A549 (cell line): ENCODE measurements at regions not wholly inside any gene's neighbourhood (a gene's known extent, or its start where the extent isn't known, plus 50 kb on each side); places are given as distances from the start of the nearest gene placed in this dataset.

Experiments
- ATAC-seq, 2 experiments: fragments of 200-7000 bp in 1 of 2; fragments of >200 bp in 1 of 2; cut with Nextera tagmentation in 1 of 2; cut with Tn5 transposase in 1 of 2; 3 replicates each; pipeline versions ENCODE4 v1.8.0 to v1.9.1; 2018 to 2020; ENCODE audit warnings: mild to moderate bottlenecking in 1 of 2, moderate library complexity in 1 of 2
- CTCF ChIA-PET: fragments of 300-600 bp; sonication (Branson Sonifier 250); formaldehyde crosslinking; extraction: SDS; loops from one replicate; lab custom pipeline; 2021; ENCODE audit warnings: antibody characterized with exemption, inconsistent platforms; lab: Yijun Ruan, JAX
- POLR2A ChIA-PET: fragments of 350-600 bp; formaldehyde crosslinking; extraction: SDS; loops from one replicate; lab custom pipeline; 2021; ENCODE audit warnings: antibody characterized with exemption, inconsistent platforms; lab: Yijun Ruan, JAX
- DNase-seq, 2 experiments: peaks; one replicate each; pipeline versions ENCODE4 v3.0.0 to v3.0.0-alpha.2; 2011 to 2016; ENCODE audit warnings: low read depth in 1 of 2, low spot score in 1 of 2
- FAIRE-seq: peaks from 2 replicates; lab custom pipeline; 2011; peaks lifted over from hg19 to GRCh38; lab: Jason Lieb, UNC
- H3K27ac ChIP-seq, 2 experiments: fragments of >200 bp; sonication (Bioruptor Twin); formaldehyde crosslinking; 3 replicates each; pipeline ENCODE4 v1.5.1; 2016 to 2017
- H3K4me1 ChIP-seq: fragments of >200 bp; sonication (Bioruptor Twin); formaldehyde crosslinking; 3 replicates; pipeline ENCODE4 v1.6.1; 2016
- H3K4me2 ChIP-seq: fragments of >200 bp; sonication (Bioruptor Twin); formaldehyde crosslinking; 3 replicates; pipeline ENCODE4 v1.6.1; 2016
- H3K4me3 ChIP-seq: fragments of >200 bp; sonication (Bioruptor Twin); formaldehyde crosslinking; 3 replicates; pipeline ENCODE4 v1.5.1; 2016
- H3K9me3 ChIP-seq: fragments of >200 bp; sonication (Bioruptor Twin); formaldehyde crosslinking; 3 replicates; pipeline ENCODE4 v1.6.1; 2016
- BHLHE40 ChIP-seq: IDR thresholded peaks from 2 replicates; pipeline ENCODE4 v1.6.1; 2012; ENCODE audit warnings: low read depth, low read length, inconsistent platforms
- CEBPB ChIP-seq, 2 experiments: fragments of >200 bp in 1 of 2; sonication (Bioruptor Twin) in 1 of 2; formaldehyde crosslinking in 1 of 2; IDR thresholded peaks; 2 replicates each; pipeline ENCODE4 v1.6.1; 2012 to 2016
- CHD2 ChIP-seq: fragments of 150-350 bp; IDR thresholded peaks from 2 replicates; pipeline ENCODE4 v1.6.1; 2014; ENCODE audit warnings: low read length; ENCODE audit not compliant: partially characterized antibody
- CTCF ChIP-seq: fragments of >200 bp; sonication (Bioruptor Twin); formaldehyde crosslinking; IDR thresholded peaks from 3 replicates; pipeline ENCODE4 v1.5.1; 2016
- EHF ChIP-seq: fragments of 250-450 bp; sonication (Bioruptor Pico); IDR thresholded peaks from 2 replicates; pipeline ENCODE4 v1.5.0; 2020; ENCODE audit warnings: mild to moderate bottlenecking
- ESRRA ChIP-seq: fragments of 150-350 bp; IDR thresholded peaks from 2 replicates; pipeline ENCODE4 v1.6.1; 2014; ENCODE audit warnings: mild to moderate bottlenecking, low read length, borderline replicate concordance
- FOSB ChIP-seq: fragments of 250-450 bp; sonication (Bioruptor Pico); IDR thresholded peaks from 2 replicates; pipeline ENCODE4 v1.5.0; 2020; ENCODE audit warnings: mild to moderate bottlenecking, moderate library complexity
- JUN ChIP-seq, 2 experiments: fragments of >200 bp; sonication (Bioruptor Twin); formaldehyde crosslinking; IDR thresholded peaks; 2 replicates in 1 of 2; 3 replicates in 1 of 2; pipeline ENCODE4 v1.6.1; 2016 to 2017
- JUNB ChIP-seq: fragments of >200 bp; sonication (Bioruptor Twin); formaldehyde crosslinking; IDR thresholded peaks from 2 replicates; pipeline ENCODE4 v1.6.1; 2016
- MAZ ChIP-seq: fragments of 150-350 bp; IDR thresholded peaks from 2 replicates; pipeline ENCODE4 v1.6.1; 2014; ENCODE audit warnings: antibody characterized with exemption, low read depth, low read length, borderline replicate concordance
- NFE2L2 ChIP-seq: fragments of 150-350 bp; conservative IDR thresholded peaks from 2 replicates; pipeline ENCODE4 v1.6.1; 2014; ENCODE audit warnings: low read length
- PHF8 ChIP-seq: fragments of 200-600 bp; sonication (generic); IDR thresholded peaks from 2 replicates; pipeline ENCODE4 v1.6.1; 2016; ENCODE audit warnings: low read depth, mild to moderate bottlenecking, antibody characterized with exemption, moderate library complexity, borderline replicate concordance
- RAD21 ChIP-seq, 2 experiments: fragments of >200 bp in 1 of 2; sonication (Bioruptor Twin) in 1 of 2; formaldehyde crosslinking in 1 of 2; IDR thresholded peaks in 1 of 2; conservative IDR thresholded peaks in 1 of 2; 2 replicates in 1 of 2; 3 replicates in 1 of 2; pipeline ENCODE4 v1.6.1; 2012 to 2018; ENCODE audit warnings: inconsistent platforms in 1 of 2
- RCOR1 ChIP-seq: fragments of 150-350 bp; IDR thresholded peaks from 2 replicates; pipeline ENCODE4 v1.6.1; 2014; ENCODE audit warnings: antibody characterized with exemption, low read length, low read depth
- REST ChIP-seq: fragments of 200-600 bp; sonication (generic); IDR thresholded peaks from 2 replicates; pipeline ENCODE4 v1.6.1; 2016; ENCODE audit warnings: antibody characterized with exemption, mild to moderate bottlenecking, moderate library complexity
- RFX5 ChIP-seq: fragments of 450-650 bp; IDR thresholded peaks from 2 replicates; pipeline ENCODE4 v1.7.1; 2014; ENCODE audit warnings: antibody characterized with exemption, mild to moderate bottlenecking, moderate library complexity
- RNF2 ChIP-seq: fragments of 200-600 bp; sonication (generic); IDR thresholded peaks from 2 replicates; pipeline ENCODE4 v1.6.1; 2016; ENCODE audit warnings: low read depth, mild to moderate bottlenecking, antibody characterized with exemption, moderate library complexity, borderline replicate concordance
- SREBF2 ChIP-seq: fragments of 450-650 bp; IDR thresholded peaks from 2 replicates; pipeline ENCODE4 v1.6.1; 2014; ENCODE audit warnings: mild to moderate bottlenecking, moderate library complexity
- USF2 ChIP-seq: fragments of 450-650 bp; IDR thresholded peaks from 2 replicates; pipeline ENCODE4 v1.6.1; 2014; ENCODE audit warnings: antibody characterized with exemption
- ZFP36 ChIP-seq: fragments of 450-650 bp; IDR thresholded peaks from 2 replicates; pipeline ENCODE4 v1.6.1; 2014; ENCODE audit warnings: borderline replicate concordance; ENCODE audit not compliant: partially characterized antibody
- WGBS: methylation state at CpG from one replicate; pipeline ENCODE4 v1.1.6; 2017; ENCODE audit errors: missing lambda C conversion rate; 5-methylcytosine and 5-hydroxymethylcytosine counted together

GRCh38 chr5:103896593-103896992 lies 334.0 kb upstream of the NUDT12 start:
- no peaks in the 10 kb centered on the region for H3K4me1 ChIP-seq
- WGBS: 57% methylated on average over 3 of the region's 3 CpGs
- ATAC-seq: no peak
- no peaks in the 10 kb centered on the region for H3K9me3 ChIP-seq
- ChIA-PET POLR2A (no interaction called here), CTCF (no interaction called here)
- H3K4me2 ChIP-seq: no peak overlapping the region
- no peak overlapping the region for H3K27ac ChIP-seq
- no peak for DNase-seq
- FAIRE-seq: no peak
- H3K4me3 ChIP-seq: no peak overlapping the region
- no peak for TF ChIP-seq NFE2L2
- TF ChIP-seq ZFP36: no peak
- TF ChIP-seq ESRRA: no peak

- ATAC-seq (no peak), DNase-seq (no peak), FAIRE-seq (no peak)
- 27% methylated on average over 2 of the region's 2 CpGs for WGBS
- no peak overlapping the region for H3K4me2 ChIP-seq
- POLR2A ChIA-PET: no interaction called here
- CTCF ChIA-PET: no interaction called here
- TF ChIP-seq CTCF: no peak
- no peak overlapping the region for H3K27ac ChIP-seq
- no peaks in the 10 kb centered on the region for H3K4me1 ChIP-seq
- no peak overlapping the region for H3K4me3 ChIP-seq
- no peaks in the 10 kb centered on the region for H3K9me3 ChIP-seq
Measured at GRCh38 chr5:103895738-103896137, 333.1 kb upstream of the NUDT12 start.

GRCh38 chr5:103894882-103895281 lies 332.3 kb upstream of the NUDT12 start:
- Histone ChIP-seq H3K9me3 (no peaks in the 10 kb centered on the region), H3K4me3 (no peak overlapping the region), H3K27ac (no peak overlapping the region), H3K4me2 (no peak overlapping the region), H3K4me1 (no peaks in the 10 kb centered on the region)
- FAIRE-seq (no peak), ATAC-seq (no peak), DNase-seq (no peak)
- TF ChIP-seq REST: no peak
- no peak for TF ChIP-seq USF2
- TF ChIP-seq EHF (CRISPR knock-in tag): no peak
- no peak for TF ChIP-seq RNF2
- TF ChIP-seq JUNB: no peak
- TF ChIP-seq MAZ: no peak
- ChIA-PET POLR2A (no interaction called here), CTCF (no interaction called here)

GRCh38 chr5:103891151-103891550 lies 328.6 kb upstream of the NUDT12 start:
- Histone ChIP-seq H3K27ac (no peak overlapping the region), H3K4me2 (0 out of 3 replicates have a peak overlapping the region, but pooled peaks have one; percentile 3), H3K4me3 (no peak overlapping the region), H3K9me3 (no peaks in the 10 kb centered on the region), H3K4me1 (no peaks in the 10 kb centered on the region)
- ChIA-PET POLR2A (no interaction called here), CTCF (interaction anchor here (1.1 kb wide), 1 partner anchor 29 kb away, joined by 3 read pairs; no protein-coding TSS in a partner anchor)
- FAIRE-seq (no peak), DNase-seq (no peak), ATAC-seq (no peak)
- 46% methylated on average over 2 of the region's 2 CpGs for WGBS
- no peak for TF ChIP-seq FOSB (CRISPR knock-in tag)
- TF ChIP-seq SREBF2: no peak
- no peak for TF ChIP-seq PHF8
- TF ChIP-seq RFX5: no peak
- no peak for TF ChIP-seq RCOR1
- no peak for TF ChIP-seq CEBPB (IDR thresholded peaks at IDR 0.05)
- no peak for TF ChIP-seq CHD2
- TF ChIP-seq RAD21 (conservative IDR thresholded peaks at IDR 0.05 in 1 of 2, IDR thresholded peaks at IDR 0.05 in 1 of 2): no peak
- TF ChIP-seq BHLHE40: no peak
- no peak for TF ChIP-seq JUN (IDR thresholded peaks at IDR 0.05)
- no peak for TF ChIP-seq USF2
